ENCODE measurements at regions not wholly inside any gene's neighbourhood (a gene's known extent, or its start where the extent isn't known, plus 50 kb on each side); places are given as distances from the start of the nearest gene placed in this dataset.

DNA sequence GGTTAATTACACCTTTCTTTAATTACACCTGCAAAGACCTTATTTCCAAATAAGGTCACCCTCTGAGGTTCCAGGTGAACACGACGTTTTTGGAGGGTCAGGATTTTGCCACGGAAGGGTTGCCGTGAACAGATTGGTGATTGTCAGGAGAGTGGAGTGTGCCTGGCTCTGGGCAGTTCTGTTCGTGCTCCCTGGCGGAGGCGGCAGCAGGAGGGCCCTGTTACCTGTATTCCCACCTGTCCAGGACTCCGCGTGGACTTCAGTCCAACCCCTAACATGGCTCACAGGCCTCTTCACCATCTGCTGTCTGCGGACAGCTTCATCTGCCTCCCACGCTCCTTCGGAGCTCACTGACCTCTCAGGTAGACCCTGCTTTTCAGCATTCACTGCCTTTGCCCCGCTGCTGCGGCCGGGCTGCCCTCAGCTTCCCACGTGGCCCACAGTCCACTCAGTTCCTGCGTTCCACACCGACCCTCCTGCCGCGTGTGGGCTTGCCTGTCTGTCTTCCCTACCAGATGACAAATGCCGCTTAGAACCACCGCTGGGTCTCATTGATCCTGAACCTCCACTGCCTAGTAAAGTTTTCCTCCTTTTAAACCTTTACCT is 187.5 kb upstream of the DIO3 start:
- 67% methylated on average over 8 of the region's 22 CpGs; no CpG with 5 or more reads in 1 of the 2 experiments for WGBS, 2 experiments (ENCODE audit: extremely low coverage in 2 of 2, insufficient read length in 1 of 2)

More for the DNA sequence above, 187.5 kb upstream of the DIO3 start:
- no peak overlapping the region for H3K23ac ChIP-seq (ENCODE audit: low read depth, low read length)
- ChIA-PET CTCF (interaction anchor here (0.7 kb wide), 1 partner anchor 14 kb away, joined by 3 read pairs; no protein-coding TSS in a partner anchor), POLR2A (ENCODE audit: unreplicated experiment) (no interaction called here)
- no peaks in the 10 kb centered on the region for H3K4me1 ChIP-seq (ENCODE audit: control insufficient read depth, insufficient read depth, low read length)
- DNase-seq (no peak), ATAC-seq (ENCODE audit: low read depth) (no peak)
- no peak overlapping the region for H4K8ac ChIP-seq (ENCODE audit: low read depth in 2 of 2, low read length in 2 of 2)
- no TSS peak for BruUV-seq (replicated peaks)
- no peak overlapping the region for H2AK5ac ChIP-seq (ENCODE audit: low read depth, low read length)
- no peak overlapping the region for H3K4ac ChIP-seq (ENCODE audit: low read depth, low read length)
- H3K79me1 ChIP-seq (ENCODE audit: low read depth in 1 of 2, low read length in 2 of 2), result no peaks in the 10 kb centered on the region
- no peak overlapping the region for H3K27ac ChIP-seq (ENCODE audit: insufficient read depth, low read length)
- H3K9ac ChIP-seq (ENCODE audit: low read depth, low read length), result no peak overlapping the region
- H4K20me1 ChIP-seq (ENCODE audit: insufficient read depth, low read length), result no peaks in the 10 kb centered on the region
- in situ Hi-C loops (cut with MboI; ENCODE audit: low sequenced_read_pairs), result no loop called here
- no peak overlapping the region for H2BK20ac ChIP-seq (ENCODE audit: low read depth, low read length)
- TF ChIP-seq RFX5 (IDR thresholded peaks at IDR 0.05; ENCODE audit: low read depth, low read length) (no peak), CEBPB (IDR thresholded peaks at IDR 0.05; ENCODE audit: low read depth, low read length) (no peak)
- no peak overlapping the region for H4K91ac ChIP-seq (ENCODE audit: insufficient read depth, low read depth, low read length)
- H3K27me3 ChIP-seq (ENCODE audit: control insufficient read depth, insufficient read depth, low read length), result peaks cover 6% of the 10 kb centered on the region; the same call in 1 of the 2 replicates
- H4K5ac ChIP-seq (ENCODE audit: low read depth, low read length), result no peak overlapping the region
- dilution Hi-C loops (cut with HindIII; ENCODE audit: low sequenced_read_pairs, unreplicated experiment), result no loop called here
- no peak overlapping the region for H3K14ac ChIP-seq (replicated peaks; ENCODE audit: low read depth, low read length)
- no peaks in the 10 kb centered on the region for H3K9me1 ChIP-seq (ENCODE audit: insufficient read depth, low read length)
- no peak overlapping the region for H2BK120ac ChIP-seq (ENCODE audit: low read depth, low read length)
- H2AFZ ChIP-seq (replicated peaks; ENCODE audit: low read length, poor library complexity), result peak overlapping the region; percentile 21
- H3K4me3 ChIP-seq (ENCODE audit: insufficient read depth, low read depth, low read length), result no peak overlapping the region
- H3K36me3 ChIP-seq (ENCODE audit: control insufficient read depth, insufficient read depth, low read length), result no peaks in the 10 kb centered on the region
- no peak overlapping the region for H3K18ac ChIP-seq (ENCODE audit: low read depth, low read length)
- 0 out of 2 replicates have a peak, but pooled peaks cover 6% of the 10 kb centered on the region for H3K9me3 ChIP-seq (ENCODE audit: control insufficient read depth, insufficient read depth, low read length)
- H3K4me2 ChIP-seq (ENCODE audit: low read depth, low read length), result no peak overlapping the region
- H3K56ac ChIP-seq (ENCODE audit: extremely low read depth, insufficient read depth, low read length), result no peak overlapping the region
- no peak overlapping the region for H2BK5ac ChIP-seq (ENCODE audit: low read depth, low read length, poor library complexity, severe bottlenecking)
- no peak overlapping the region for H2AK9ac ChIP-seq (replicated peaks; ENCODE audit: low read depth, low read length, poor library complexity)
- no peak overlapping the region for H2BK15ac ChIP-seq (ENCODE audit: low read depth, low read length)
- intact Hi-C loops (cut with micrococcal nuclease), result no loop called here
